ENCODE measurements at regions not wholly inside any gene's neighbourhood (a gene's known extent, or its start where the extent isn't known, plus 50 kb on each side); places are given as distances from the start of the nearest gene placed in this dataset.

- no peak overlapping the region for H3K27ac Mint-ChIP-seq (ENCODE audit: unreplicated experiment)
- H3K9me3 Mint-ChIP-seq (ENCODE audit: unreplicated experiment), result no peaks in the 10 kb centered on the region
- no peaks in the 10 kb centered on the region for H3K36me3 Mint-ChIP-seq (ENCODE audit: low read depth, unreplicated experiment)
- H3K4me3 Mint-ChIP-seq (ENCODE audit: unreplicated experiment), result no peak overlapping the region
- H3K27me3 Mint-ChIP-seq (ENCODE audit: unreplicated experiment), result peaks cover 6% of the 10 kb centered on the region
- TF ChIP-seq, protein P1, sequence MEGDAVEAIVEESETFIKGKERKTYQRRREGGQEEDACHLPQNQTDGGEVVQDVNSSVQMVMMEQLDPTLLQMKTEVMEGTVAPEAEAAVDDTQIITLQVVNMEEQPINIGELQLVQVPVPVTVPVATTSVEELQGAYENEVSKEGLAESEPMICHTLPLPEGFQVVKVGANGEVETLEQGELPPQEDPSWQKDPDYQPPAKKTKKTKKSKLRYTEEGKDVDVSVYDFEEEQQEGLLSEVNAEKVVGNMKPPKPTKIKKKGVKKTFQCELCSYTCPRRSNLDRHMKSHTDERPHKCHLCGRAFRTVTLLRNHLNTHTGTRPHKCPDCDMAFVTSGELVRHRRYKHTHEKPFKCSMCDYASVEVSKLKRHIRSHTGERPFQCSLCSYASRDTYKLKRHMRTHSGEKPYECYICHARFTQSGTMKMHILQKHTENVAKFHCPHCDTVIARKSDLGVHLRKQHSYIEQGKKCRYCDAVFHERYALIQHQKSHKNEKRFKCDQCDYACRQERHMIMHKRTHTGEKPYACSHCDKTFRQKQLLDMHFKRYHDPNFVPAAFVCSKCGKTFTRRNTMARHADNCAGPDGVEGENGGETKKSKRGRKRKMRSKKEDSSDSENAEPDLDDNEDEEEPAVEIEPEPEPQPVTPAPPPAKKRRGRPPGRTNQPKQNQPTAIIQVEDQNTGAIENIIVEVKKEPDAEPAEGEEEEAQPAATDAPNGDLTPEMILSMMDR (IDR thresholded peaks at IDR 0.05; ENCODE audit: unreplicated experiment), result no peak
- DNase-seq (ENCODE audit: low spot score), result no peak
- peaks cover 4% of the 10 kb centered on the region for H3K4me1 Mint-ChIP-seq (ENCODE audit: unreplicated experiment)
Observed at GRCh38 chr17:77599699-77600098, 358.8 kb upstream of the TNRC6C start.

DNA sequence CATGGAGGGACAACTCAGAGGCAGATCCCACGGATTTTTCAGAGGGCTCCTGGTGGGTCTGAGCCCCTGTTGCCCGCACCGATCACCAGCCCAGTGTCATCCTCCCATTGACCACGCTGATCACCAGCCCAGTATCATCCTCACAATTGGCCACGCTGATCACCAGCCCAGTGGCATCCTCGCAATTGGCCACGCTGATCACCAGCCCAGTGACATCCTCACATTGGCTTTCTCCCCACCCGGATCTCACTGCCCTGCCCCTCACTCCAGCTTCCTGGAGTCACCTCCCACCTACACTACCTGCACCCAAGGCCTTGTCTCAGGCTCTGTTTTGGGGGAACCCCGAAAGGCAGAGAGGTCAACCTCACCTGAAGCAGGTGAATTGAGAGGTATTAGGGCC is 358.2 kb upstream of the TNRC6C start:
- Mint-ChIP-seq H3K36me3 (ENCODE audit: low read depth, unreplicated experiment) (no peaks in the 10 kb centered on the region), H3K4me3 (ENCODE audit: unreplicated experiment) (no peak overlapping the region), H3K4me1 (ENCODE audit: unreplicated experiment) (no peaks in the 10 kb centered on the region), H3K9me3 (ENCODE audit: unreplicated experiment) (no peaks in the 10 kb centered on the region), H3K27ac (ENCODE audit: unreplicated experiment) (no peak overlapping the region), H3K27me3 (ENCODE audit: unreplicated experiment) (peaks cover 6% of the 10 kb centered on the region)
- TF ChIP-seq, protein P1 (IDR thresholded peaks at IDR 0.05; ENCODE audit: unreplicated experiment), result no peak
- DNase-seq (ENCODE audit: low spot score), result no peak

DNA sequence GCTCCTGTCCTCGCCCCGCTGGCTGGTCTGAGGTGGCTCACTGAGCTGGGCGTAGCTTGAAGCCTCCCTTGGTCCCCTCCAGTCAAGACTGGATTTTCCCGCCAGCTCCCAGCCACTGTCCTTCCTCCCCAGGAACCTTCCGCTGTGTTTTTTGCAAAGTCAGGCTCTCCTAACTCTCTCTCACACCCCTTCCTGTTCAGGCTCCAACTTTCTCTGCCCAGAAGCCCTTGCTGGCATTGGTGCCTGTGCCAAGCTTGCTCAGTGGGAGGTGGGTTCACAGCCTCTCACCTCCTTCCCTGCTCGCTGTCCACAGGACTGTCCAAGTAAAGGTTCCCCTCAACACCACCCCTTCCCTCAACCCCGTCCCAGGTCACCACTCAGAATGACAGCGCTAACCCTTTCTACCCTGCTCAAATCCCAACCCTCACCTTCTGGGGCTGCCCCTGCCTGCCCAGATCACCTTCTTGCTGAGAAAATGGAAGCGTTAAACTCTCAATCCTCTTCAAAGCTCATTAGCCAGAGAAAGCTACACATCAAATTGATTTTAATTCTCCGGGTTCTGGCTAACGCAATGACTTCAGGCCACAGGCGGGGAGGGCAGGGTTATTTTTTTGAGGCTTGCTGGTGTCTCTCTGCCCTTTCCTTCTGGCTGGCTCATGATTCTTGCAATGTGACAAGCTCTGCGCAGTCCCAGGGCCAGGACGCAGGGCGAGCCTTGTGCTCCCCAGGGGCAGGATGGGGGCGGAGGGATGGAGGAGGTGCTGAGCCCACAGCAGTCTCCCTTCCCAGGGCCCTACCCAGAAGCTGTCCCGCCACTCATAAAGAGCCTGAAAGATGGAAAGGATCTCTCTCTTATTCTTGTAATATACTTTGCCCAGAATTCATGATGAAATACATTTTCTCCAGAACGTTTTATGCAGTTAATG is 357.2 kb upstream of the TNRC6C start:
- H3K27ac Mint-ChIP-seq (ENCODE audit: unreplicated experiment), result no peak overlapping the region
- no peak for DNase-seq (ENCODE audit: low spot score)
- H3K27me3 Mint-ChIP-seq (ENCODE audit: unreplicated experiment), result peaks cover 2% of the 10 kb centered on the region
- H3K4me1 Mint-ChIP-seq (ENCODE audit: unreplicated experiment), result no peaks in the 10 kb centered on the region
- H3K4me3 Mint-ChIP-seq (ENCODE audit: unreplicated experiment), result no peak overlapping the region
- H3K36me3 Mint-ChIP-seq (ENCODE audit: low read depth, unreplicated experiment), result no peaks in the 10 kb centered on the region
- H3K9me3 Mint-ChIP-seq (ENCODE audit: unreplicated experiment), result no peaks in the 10 kb centered on the region
- TF ChIP-seq, protein P1 (IDR thresholded peaks at IDR 0.05; ENCODE audit: unreplicated experiment), result no peak

GRCh38 chr17:77602062-77602746 is 356.3 kb upstream of the TNRC6C start:
- Mint-ChIP-seq H3K27me3 (ENCODE audit: unreplicated experiment) (peaks cover 5% of the 10 kb centered on the region), H3K4me1 (ENCODE audit: unreplicated experiment) (no peaks in the 10 kb centered on the region), H3K36me3 (ENCODE audit: low read depth, unreplicated experiment) (no peaks in the 10 kb centered on the region), H3K4me3 (ENCODE audit: unreplicated experiment) (no peak overlapping the region), H3K27ac (ENCODE audit: unreplicated experiment) (no peak overlapping the region), H3K9me3 (ENCODE audit: unreplicated experiment) (no peaks in the 10 kb centered on the region)
- TF ChIP-seq, protein P1 (IDR thresholded peaks at IDR 0.05; ENCODE audit: unreplicated experiment), result no peak
- DNase-seq (ENCODE audit: low spot score), result no peak
